A673 (cell line): ENCODE measurements at regions not wholly inside any gene's neighbourhood (a gene's known extent, or its start where the extent isn't known, plus 50 kb on each side); places are given as distances from the start of the nearest gene placed in this dataset.
"Not testable (repeated sequence)": the region's sequence is repeated elsewhere in the genome, so short reads cannot be mapped to it uniquely, and the experiment has no call there.

Experiments used
- BruUV-seq: library from RNA; stranded (reverse); fragments of 400-500 nt; replicated peaks from 2 replicates; lab custom pipeline; 2021; lab: Mats Ljungman, UMichigan
- CTCF ChIA-PET: fragments of 300-600 bp; sonication (Branson Sonifier 250); formaldehyde crosslinking; loops from one replicate; lab custom pipeline; 2022; ENCODE audit warnings: antibody characterized with exemption; lab: Charles Lee
- POLR2A ChIA-PET: fragments of 300-600 bp; sonication (Branson Sonifier 250); formaldehyde crosslinking; loops from one replicate; lab custom pipeline; 2022; ENCODE audit warnings: antibody characterized with exemption; ENCODE audit not compliant: low non-redundant PET; lab: Charles Lee
- DNase-seq: peaks from one replicate; pipeline ENCODE4 v3.0.0-alpha.2; 2015; ENCODE audit warnings: low spot score
- H3K27ac ChIP-seq: fragments of 200-600 bp; sonication (generic); 2 replicates; pipeline ENCODE4 v1.5.1; 2016; ENCODE audit warnings: mixed run types, low read depth, mild to moderate bottlenecking, mixed read lengths, antibody characterized with exemption, low read length; ENCODE audit not compliant: poor library complexity, severe bottlenecking
- H3K27me3 ChIP-seq: fragments of 200-600 bp; sonication (generic); replicated peaks from 2 replicates; pipeline ENCODE4 v1.6.1; 2017; ENCODE audit warnings: mixed run types, low read depth, mild to moderate bottlenecking, mixed read lengths, antibody characterized with exemption, low read length; ENCODE audit not compliant: insufficient read depth, poor library complexity
- H3K36me3 ChIP-seq: fragments of 200-600 bp; sonication (generic); 2 replicates; pipeline ENCODE4 v1.6.1; 2016; ENCODE audit warnings: mixed run types, mild to moderate bottlenecking, mixed read lengths, antibody characterized with exemption, low read length; ENCODE audit not compliant: insufficient read depth, poor library complexity, severe bottlenecking
- H3K4me1 ChIP-seq: fragments of 200-600 bp; sonication (generic); 2 replicates; pipeline ENCODE4 v1.6.1; 2017; ENCODE audit warnings: mixed run types, mild to moderate bottlenecking, mixed read lengths, antibody characterized with exemption, low read length; ENCODE audit not compliant: insufficient read depth, poor library complexity, severe bottlenecking
- H3K4me3 ChIP-seq: fragments of 200-600 bp; sonication (generic); 2 replicates; pipeline ENCODE4 v1.5.1; 2016; ENCODE audit warnings: low read depth, mixed run types, mild to moderate bottlenecking, mixed read lengths, low read length; ENCODE audit not compliant: poor library complexity, severe bottlenecking
- H3K9me3 ChIP-seq: fragments of 200-600 bp; sonication (generic); 2 replicates; pipeline ENCODE4 v1.6.1; 2016; ENCODE audit warnings: mixed run types, low read depth, mild to moderate bottlenecking, mixed read lengths, antibody characterized with exemption, low read length; ENCODE audit not compliant: poor library complexity, severe bottlenecking
- CTCF ChIP-seq: fragments of 300-800, 200-600 bp; sonication (generic); conservative IDR thresholded peaks from 2 replicates; pipeline ENCODE4 v1.5.1; 2017; ENCODE audit warnings: low read depth, mild to moderate bottlenecking, antibody characterized with exemption, low read length, moderate library complexity, mixed read lengths
- EZH2 ChIP-seq: fragments of 200-600 bp; sonication (generic); IDR thresholded peaks from 2 replicates; pipeline ENCODE4 v1.6.1; 2017; ENCODE audit warnings: borderline replicate concordance, low read depth, mild to moderate bottlenecking, mixed read lengths, antibody characterized with exemption, low read length; ENCODE audit not compliant: poor library complexity, severe bottlenecking
- intact Hi-C: fragments of 100-400 bp; cut with micrococcal nuclease; formaldehyde crosslinking; loops from one replicate; pipeline ENCODE4 v1.10.0; 2022; ENCODE audit not compliant: unreplicated experiment

DNA sequence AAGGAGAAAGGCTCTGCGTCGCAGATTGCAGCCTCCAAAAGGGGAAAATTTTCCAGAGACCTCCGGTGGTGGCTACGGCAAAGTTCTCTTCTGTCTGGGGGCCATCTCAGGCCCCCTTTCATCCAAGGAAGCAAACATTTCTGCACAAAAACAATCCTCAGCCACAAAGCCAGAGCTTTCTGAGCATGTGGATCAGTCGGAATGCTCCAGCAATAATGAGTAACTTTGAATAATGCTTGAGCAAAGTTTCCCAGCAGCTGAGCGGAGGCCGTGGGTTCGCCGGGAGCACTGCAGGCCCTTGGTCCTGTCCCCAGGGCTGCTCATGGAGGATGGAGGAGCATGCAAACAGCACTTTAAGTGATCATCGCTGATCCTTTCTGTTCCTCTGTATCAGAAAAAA lies 60.2 kb upstream of the UNC5A start:
- Histone ChIP-seq H3K4me1 (no peaks in the 10 kb centered on the region), H3K9me3 (no peaks in the 10 kb centered on the region), H3K27ac (no peak overlapping the region), H3K27me3 (no peaks in the 10 kb centered on the region), H3K36me3 (no peaks in the 10 kb centered on the region), H3K4me3 (no peak overlapping the region)
- DNase-seq = no peak
- no TSS peak for BruUV-seq
- ChIA-PET CTCF (no interaction called here), POLR2A (no interaction called here)
- intact Hi-C loops = no loop called here
- TF ChIP-seq CTCF (no peak), EZH2 (no peak)

DNA sequence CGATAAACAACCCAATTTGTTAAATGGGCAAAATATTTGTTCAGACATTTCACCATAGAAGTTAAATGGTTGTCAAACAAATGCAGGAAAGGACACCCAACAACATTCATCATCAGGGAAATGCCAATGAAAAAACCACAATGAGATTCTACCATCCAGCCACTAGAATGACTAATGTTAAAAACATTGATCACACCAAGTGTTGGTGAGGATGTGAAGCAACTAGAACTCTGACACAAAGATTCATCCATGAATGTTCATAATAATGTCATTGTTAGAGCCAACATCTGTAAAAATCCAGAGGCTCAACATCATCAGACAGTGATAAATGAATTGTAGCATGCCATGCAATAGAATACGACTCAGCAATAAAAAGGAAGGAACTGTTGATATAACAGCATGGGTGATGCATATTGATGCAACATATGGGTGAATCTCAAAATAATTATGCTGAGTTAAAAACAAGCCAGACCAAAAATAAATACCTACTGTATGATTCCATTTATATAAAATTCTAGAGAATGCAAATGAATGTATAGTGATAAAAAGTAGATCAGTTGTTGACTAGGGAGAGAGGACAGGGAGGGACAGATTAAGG lies 55.9 kb upstream of the UNC5A start:
- Histone ChIP-seq H3K4me1 (no peaks in the 10 kb centered on the region), H3K36me3 (no peaks in the 10 kb centered on the region), H3K4me3 (no peak overlapping the region), H3K27ac (no peak overlapping the region), H3K27me3 (no peaks in the 10 kb centered on the region), H3K9me3 (no peaks in the 10 kb centered on the region)
- CTCF ChIA-PET = no interaction called here
- TF ChIP-seq CTCF = no peak
- no peak for TF ChIP-seq EZH2
- POLR2A ChIA-PET = no interaction called here
- no TSS peak for BruUV-seq
- DNase-seq = no peak
- intact Hi-C loops = no loop called here

GRCh38 chr5:176755593-176755992 lies 54.8 kb upstream of the UNC5A start:
- H3K9me3 ChIP-seq, DNase-seq, POLR2A ChIA-PET, BruUV-seq, intact Hi-C loops, H3K36me3 ChIP-seq, H3K4me1 ChIP-seq, CTCF ChIA-PET, H3K27me3 ChIP-seq, H3K4me3 ChIP-seq, H3K27ac ChIP-seq: not testable (repeated sequence)

- H3K9me3 ChIP-seq, BruUV-seq, DNase-seq, H3K27ac ChIP-seq, H3K27me3 ChIP-seq, H3K36me3 ChIP-seq, POLR2A ChIA-PET, H3K4me1 ChIP-seq, H3K4me3 ChIP-seq, intact Hi-C loops: not testable (repeated sequence)
- CTCF ChIA-PET = interaction anchor here (0.6 kb wide), 1 partner anchor 229 kb away, joined by 5 read pairs; no protein-coding TSS in a partner anchor
Measured at GRCh38 chr5:176757569-176757968, 52.8 kb upstream of the UNC5A start.
